Kidney glomerular epithelial cell (primary cell): ENCODE measurements at regions not wholly inside any gene's neighbourhood (a gene's known extent, or its start where the extent isn't known, plus 50 kb on each side); places are given as distances from the start of the nearest gene placed in this dataset.

ENCODE experiments used
- DNase-seq: peaks from one replicate; lab custom pipeline; 2025; lab: John Stamatoyannopoulos, UW

GRCh38 chr15:95972041-95972553 lies 358.4 kb upstream of the NR2F2 start:
- DNase-seq, result no peak

GRCh38 chr15:95972812-95973211 lies 357.7 kb upstream of the NR2F2 start:
- no peak for DNase-seq

GRCh38 chr15:95973566-95974256 lies 356.8 kb upstream of the NR2F2 start:
- no peak for DNase-seq

- no peak for DNase-seq
Observed at GRCh38 chr15:95975212-95975611, 355.3 kb upstream of the NR2F2 start.

- DNase-seq, result no peak
Observed at GRCh38 chr15:95979286-95979685, 351.2 kb upstream of the NR2F2 start.

GRCh38 chr15:95981209-95981608 lies 349.3 kb upstream of the NR2F2 start:
- no peak for DNase-seq

- no peak for DNase-seq
Observed at GRCh38 chr15:95987299-95987698, 343.2 kb upstream of the NR2F2 start.

- DNase-seq, result no peak
Observed at GRCh38 chr15:95987886-95988573, 342.5 kb upstream of the NR2F2 start.

- no peak for DNase-seq
Observed at GRCh38 chr15:95988574-95988887, 342.0 kb upstream of the NR2F2 start.

- DNase-seq, result no peak
Observed at GRCh38 chr15:95989392-95989791, 341.1 kb upstream of the NR2F2 start.

GRCh38 chr15:95990833-95991232 lies 339.7 kb upstream of the NR2F2 start:
- no peak for DNase-seq

- no peak for DNase-seq
Observed at GRCh38 chr15:95994418-95994817, 336.1 kb upstream of the NR2F2 start.

- DNase-seq, result no peak
Observed at GRCh38 chr15:95995375-95996168, 334.9 kb upstream of the NR2F2 start.

- no peak for DNase-seq
Observed at GRCh38 chr15:95996494-95996893, 334.0 kb upstream of the NR2F2 start.

GRCh38 chr15:95998935-95999334 lies 331.6 kb upstream of the NR2F2 start:
- DNase-seq, result no peak

- DNase-seq, result no peak
Observed at GRCh38 chr15:96002890-96003859, 327.3 kb upstream of the NR2F2 start.

GRCh38 chr15:96005906-96006305 lies 324.6 kb upstream of the NR2F2 start:
- DNase-seq, result no peak

- DNase-seq, result no peak
Observed at GRCh38 chr15:96011136-96011535, 319.4 kb upstream of the NR2F2 start.

GRCh38 chr15:96014939-96015338 lies 315.6 kb upstream of the NR2F2 start:
- no peak for DNase-seq

- no peak for DNase-seq
Observed at GRCh38 chr15:96019114-96019513, 311.4 kb upstream of the NR2F2 start.

- DNase-seq, result no peak
Observed at GRCh38 chr15:96020133-96020532, 310.4 kb upstream of the NR2F2 start.

- no peak for DNase-seq
Observed at GRCh38 chr15:96020797-96021196, 309.7 kb upstream of the NR2F2 start.
